NCI-H69 (cell line): ENCODE measurements at regions not wholly inside any gene's neighbourhood (a gene's known extent, or its start where the extent isn't known, plus 50 kb on each side); places are given as distances from the start of the nearest gene placed in this dataset.

Experiments
- DNase-seq: peaks from one replicate; lab custom pipeline; 2025; lab: John Stamatoyannopoulos, UW

DNA sequence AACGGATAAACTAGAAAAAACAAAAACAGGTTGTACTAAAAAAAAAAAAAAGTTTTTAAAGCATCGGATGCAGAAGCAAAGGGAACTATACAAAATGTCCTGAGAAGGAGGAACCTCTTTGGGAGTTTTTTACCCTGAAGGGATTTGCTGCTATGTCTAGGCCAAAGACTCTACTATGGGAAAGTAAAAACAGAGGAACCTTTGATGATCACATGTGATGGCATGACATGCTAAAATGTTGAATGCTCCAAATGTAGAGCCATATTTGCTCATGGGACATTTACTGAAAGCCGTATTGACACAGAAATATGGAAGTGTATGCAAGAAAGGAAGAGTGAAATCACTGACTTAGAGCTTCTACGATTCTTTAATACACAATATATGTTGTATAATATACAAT, 992.0 kb upstream of the ZEB2 start:
- no peak for DNase-seq

DNA sequence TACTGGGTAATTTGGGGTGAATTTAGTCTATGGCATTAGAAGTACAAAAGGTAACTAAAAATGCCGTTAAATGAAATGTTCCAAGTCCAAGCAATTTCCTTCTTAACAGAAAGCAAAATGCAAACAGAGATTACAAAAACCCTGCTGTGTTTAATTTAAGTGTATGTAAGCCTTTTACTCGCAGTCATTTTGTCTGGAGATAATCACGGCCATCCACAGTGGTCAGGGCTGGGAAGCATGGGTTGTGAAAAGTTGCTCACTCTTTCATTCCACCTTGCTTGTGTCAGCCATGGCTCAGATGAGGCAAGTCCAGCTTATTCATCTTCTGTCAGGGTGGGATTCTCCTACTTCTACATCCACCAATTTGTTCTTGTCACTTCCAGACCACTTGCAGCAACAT, 983.6 kb upstream of the ZEB2 start:
- peak; percentile 78 for DNase-seq

DNA sequence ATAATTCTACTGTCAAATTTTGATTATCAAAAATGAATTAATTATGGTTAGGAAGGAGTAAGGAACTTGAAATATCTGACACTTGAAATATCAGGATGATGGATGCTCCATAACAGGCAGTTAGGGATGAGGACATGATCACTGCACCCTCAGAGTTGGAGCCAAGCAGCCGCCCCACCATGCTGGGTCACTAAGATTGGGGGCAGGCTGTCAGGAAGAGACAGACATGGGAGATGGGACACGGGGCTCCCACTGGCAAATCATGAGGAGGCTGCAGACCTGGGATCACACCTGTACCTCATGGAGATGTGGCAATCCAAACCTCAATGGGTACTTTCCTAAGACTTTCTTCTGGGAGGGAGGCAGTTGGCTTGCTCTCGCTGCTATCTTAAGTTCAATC, 982.0 kb upstream of the ZEB2 start:
- no peak for DNase-seq

DNA sequence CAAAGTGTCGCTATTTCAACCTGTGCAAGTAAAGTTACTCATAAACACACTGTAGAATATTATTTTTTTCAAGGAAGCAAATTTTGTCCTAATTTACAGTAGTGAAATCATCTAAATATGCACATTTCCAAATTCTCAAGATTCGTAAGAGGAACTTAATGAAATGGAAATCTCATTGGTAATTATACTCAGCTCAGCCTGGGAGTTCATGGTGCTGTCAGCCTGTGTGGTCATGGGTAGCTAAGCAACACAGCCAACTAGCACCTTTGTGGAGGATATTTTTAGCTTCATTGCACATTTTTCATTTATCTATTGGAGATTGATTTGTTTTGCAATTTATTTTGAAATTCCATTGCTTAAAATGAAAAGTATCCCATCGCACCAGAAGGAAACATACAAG, 975.7 kb upstream of the ZEB2 start:
- DNase-seq, result peak; percentile 5

DNA sequence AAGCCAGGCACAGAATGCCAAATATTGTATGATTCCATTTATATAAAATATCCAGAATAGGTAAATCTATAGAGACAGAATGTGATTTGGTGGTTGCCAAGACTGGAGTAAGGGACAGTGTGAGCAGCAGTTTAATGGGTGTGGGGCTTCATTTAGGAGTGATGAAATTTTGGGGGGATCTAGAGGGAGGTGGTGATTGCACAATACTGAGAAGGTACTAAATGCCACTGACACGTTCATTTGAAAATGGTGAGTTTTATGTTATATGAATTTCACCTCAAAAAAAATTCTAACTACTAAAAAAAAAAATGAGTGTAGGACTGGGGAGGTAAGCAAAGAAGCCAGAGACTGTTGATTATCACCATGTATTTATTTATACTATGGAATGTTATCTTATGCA, 974.5 kb upstream of the ZEB2 start:
- no peak for DNase-seq

DNA sequence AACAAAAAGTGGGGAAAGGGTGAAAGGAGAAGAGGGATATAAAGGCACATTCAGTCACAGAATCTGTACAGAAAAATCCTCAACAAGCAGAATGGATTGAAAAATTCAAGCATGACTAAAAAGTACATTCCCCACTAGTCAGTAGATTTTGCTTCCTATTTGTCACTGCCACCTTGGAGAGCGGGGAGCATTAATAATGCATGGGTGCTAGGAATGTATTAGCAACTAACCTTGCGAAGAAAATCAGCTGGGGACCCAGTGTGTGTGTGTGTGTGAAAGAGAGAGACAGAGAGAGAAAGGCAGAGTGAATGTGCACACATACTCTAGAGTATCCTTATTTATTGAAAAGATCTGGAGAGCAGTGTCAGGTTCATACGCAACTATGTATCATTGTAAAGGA, 968.7 kb upstream of the ZEB2 start:
- DNase-seq, result no peak

DNA sequence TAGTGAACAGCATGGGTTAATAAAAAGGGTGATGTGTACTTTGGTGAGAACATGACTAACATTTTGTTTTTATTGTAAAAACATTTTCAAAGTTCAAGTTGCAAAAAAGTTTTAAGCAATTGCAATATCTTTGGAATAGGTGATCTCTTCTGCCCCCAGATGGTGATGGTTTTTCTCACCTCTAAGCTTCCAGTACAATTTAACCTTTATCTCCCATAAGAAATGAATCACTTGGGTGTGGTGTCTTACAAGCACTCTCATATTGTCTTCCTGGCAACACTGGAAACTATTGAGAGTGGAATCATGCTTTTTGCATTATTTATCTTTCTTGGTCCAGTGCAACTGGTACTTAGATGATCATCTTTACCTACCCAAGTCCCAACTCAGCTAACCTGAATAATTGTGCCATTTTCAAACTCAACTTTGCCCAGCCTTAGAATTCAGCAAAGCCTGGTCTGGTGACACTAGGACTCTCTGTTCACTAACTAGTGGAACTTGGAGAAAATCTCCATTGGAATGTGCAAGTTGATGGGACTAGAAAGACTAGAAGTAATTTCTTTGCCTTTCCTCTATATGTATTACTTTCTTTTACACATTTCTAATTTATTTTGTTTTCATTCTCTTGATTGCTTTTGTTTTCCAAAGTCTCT, 964.7 kb upstream of the ZEB2 start:
- no peak for DNase-seq

DNA sequence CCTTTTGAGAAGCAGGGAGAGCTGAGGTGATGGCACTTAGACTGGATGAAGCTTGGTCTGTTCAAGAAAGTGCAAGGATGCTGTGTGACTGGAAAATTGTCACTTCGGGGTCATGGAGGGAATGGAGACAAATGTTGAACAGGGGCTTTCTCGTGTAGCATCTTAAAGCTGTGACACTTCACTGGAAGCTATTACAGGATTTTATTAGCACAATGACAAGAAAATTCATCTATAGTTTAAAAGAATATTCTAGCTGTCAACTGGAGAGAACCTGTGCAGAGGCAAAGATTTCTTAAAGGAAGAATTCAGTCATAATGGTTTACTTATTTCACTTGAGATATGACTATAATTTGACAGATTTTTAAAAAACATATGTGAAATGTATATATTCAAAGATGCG, 963.9 kb upstream of the ZEB2 start:
- DNase-seq, result no peak

DNA sequence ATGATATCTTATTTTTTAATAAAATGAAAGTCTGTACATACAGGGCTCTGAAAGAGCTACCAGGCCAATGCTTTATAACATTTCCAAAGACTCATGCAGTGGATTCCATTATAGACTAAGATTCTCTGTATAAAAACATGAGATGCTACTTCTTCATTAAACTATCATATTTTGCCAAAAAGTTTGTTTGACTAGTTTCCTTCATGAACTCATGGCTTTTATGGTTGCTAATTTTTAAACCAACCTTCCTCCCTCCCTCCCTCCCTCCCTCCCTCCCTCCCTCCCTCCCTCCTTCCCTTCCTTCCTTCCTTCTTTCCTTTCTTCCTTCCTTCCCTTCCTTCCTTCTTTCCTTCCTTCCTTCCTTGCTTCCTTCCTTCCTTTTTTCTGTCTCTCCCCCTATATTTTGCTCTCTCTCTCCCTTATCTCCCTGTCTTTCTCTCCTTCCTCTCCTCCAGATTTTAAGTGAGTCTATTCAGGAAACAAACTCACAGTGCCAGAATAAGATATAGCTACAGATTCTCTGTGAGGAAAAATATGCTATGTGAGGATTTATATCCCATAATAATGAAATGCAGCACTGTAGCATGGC, 961.5 kb upstream of the ZEB2 start:
- no peak for DNase-seq

DNA sequence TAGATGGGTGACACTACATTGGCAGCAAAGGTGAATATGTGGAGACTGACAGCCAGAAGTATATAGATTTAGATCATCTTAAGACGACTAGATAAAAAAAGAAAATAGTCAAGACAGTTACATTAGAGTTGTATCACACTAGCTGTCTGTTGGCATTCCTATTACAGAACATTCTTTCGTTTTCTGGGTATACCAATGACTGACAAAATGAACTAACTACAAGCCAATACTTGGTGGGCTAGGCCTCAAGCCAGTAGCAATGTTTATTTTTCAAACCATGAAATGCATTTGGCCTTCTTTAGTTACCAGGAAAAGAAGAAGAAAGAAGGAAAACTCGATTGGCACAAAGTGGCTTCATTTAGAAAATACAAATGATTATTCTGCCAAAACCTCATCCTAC, 944.9 kb upstream of the ZEB2 start:
- DNase-seq, result no peak

DNA sequence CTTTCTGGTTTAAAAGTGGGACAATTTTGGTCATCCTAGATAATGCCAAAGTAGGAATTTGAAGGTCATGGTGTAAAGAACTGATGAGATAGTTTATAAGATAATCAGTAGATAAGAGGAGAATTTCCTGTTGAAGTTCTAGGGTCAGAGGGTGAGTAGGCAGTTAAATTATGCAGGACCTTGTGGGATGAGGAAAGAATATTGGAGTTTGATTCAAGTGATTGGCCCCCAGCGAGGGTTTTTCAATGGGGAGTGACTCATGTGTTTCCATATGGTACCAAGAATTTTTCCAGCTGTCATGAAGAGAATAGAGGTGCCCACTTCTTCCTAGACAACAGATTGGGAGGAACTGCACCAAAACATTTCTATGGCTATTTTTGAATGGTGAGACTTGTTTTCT, 940.2 kb upstream of the ZEB2 start:
- no peak for DNase-seq

DNA sequence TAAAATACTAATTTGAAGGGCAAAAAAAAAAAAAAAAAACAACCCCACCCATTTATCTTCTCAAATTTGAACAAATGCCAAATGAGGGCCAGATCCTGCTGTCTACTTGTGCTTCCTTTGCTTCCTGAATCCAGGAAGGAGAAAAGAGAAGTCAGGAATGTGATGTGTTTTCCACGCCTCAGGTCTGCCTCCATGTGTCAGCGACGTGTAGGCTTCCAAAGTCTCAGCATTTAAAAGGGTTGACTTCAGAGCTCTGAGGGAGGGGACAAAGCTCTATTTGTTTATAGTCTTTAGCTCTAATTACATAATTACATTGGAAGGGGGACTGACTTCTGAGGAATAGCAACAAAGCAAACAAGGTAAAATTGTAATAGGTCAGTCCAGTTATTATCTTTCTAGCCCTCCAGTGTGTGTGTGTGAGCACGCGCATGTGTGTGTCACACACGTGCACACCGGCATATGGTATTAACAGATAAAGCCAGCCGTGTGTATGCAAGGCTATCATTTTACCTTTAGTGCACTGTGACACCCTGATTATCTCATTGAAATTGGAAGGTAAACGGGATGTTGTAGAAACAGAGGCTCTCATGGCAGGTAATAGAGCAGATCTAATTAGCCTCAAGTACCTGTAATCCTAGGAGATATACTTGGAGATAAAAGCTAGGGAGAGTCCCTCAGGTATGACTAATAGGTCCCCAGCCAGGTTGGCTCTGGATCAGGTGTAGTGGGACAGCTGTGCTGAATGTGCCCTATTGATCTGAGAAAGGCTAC, 911.4 kb upstream of the ZEB2 start:
- DNase-seq, result peak; percentile 94

DNA sequence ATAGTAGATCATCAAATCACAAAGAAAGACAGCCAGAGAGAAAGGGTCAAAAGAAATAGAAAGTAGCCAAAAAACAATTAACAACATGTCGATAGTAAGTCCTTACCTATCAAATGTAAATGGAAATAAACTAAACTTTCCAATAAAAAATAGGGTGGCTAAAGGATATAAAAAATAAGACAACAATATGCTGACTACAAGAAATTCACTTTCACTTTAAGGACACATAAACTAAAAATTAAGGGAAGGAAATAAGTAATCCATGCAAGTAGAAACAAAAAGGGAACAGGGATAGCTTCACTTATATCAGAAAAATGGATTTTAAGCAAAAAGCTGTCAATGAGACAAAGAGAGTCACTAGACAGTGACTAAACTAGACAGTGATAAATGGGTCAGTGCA, 903.9 kb upstream of the ZEB2 start:
- DNase-seq, result no peak

DNA sequence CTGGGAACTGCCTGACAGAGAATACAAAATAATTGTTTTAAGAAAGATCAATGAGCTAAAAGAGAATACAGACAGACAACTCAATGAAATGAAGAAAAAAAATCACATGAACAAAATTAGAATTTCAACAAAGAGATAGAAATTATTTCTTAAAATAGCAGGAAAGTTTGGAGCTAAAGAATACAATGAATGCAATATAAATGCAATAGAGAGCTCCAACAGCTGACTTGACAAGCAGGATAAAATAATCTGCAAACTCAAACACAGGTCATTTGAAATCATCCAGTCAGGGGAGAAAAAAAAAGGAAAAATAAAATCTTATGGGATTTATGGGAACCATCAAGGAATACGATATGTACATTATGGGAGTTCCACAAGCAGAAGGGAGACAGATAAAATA, 902.7 kb upstream of the ZEB2 start:
- DNase-seq, result no peak

DNA sequence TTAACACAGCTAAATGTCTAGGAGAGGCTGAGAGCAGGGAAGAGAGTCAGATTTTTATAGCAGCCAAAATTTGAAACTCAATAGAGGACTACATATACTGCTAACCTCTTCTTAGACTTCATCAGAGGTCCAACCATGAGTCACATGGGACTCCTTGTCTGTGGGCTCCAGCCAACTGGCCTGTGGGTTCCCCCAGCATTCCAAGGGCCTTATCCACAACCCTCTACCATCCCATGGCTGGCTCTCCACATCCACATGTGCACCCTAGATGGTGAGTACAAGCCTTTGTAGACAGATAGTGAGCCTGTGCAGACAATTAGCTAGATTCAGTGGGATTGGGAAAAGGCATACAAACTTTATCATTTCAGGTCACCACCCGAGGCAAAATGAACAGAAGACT, 901.9 kb upstream of the ZEB2 start:
- DNase-seq, result no peak

DNA sequence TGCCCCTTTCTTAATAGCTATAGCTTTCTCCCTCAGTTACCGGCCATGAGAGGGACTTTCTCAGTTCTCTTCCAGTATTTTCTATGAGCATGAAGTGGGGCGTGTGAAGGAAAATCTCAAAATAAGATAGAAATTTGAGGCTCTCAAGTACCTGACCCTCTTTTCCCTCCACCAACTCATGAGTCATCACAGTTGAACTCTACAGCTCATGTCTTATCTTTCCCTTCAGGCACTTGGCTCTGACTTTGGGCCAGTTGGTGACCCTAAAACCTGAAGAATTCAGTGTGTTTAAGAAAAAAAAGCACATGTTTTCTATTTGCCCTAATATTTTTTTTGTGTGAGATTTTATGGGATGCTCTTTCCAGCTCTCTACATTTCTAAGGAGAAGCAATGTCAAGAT, 896.7 kb upstream of the ZEB2 start:
- no peak for DNase-seq

DNA sequence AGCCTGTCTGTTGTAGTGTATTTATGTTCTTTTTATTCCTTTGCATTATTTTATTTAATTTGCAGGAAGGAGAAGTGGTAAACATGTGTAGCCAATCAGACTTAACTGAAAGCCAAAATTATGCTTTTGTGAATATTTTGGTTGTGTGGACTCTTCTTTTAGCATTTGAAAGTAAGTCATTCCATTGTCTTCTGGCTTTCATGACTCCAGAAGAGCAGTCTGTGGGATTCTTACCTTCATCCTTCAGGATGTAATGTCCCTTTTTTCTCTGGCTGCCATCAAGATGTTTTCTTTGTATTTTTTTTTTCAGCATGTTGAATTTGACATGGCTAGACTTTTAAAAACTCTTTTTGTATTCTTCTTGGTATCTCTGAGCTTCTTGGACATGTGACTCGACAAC, 895.2 kb upstream of the ZEB2 start:
- no peak for DNase-seq

DNA sequence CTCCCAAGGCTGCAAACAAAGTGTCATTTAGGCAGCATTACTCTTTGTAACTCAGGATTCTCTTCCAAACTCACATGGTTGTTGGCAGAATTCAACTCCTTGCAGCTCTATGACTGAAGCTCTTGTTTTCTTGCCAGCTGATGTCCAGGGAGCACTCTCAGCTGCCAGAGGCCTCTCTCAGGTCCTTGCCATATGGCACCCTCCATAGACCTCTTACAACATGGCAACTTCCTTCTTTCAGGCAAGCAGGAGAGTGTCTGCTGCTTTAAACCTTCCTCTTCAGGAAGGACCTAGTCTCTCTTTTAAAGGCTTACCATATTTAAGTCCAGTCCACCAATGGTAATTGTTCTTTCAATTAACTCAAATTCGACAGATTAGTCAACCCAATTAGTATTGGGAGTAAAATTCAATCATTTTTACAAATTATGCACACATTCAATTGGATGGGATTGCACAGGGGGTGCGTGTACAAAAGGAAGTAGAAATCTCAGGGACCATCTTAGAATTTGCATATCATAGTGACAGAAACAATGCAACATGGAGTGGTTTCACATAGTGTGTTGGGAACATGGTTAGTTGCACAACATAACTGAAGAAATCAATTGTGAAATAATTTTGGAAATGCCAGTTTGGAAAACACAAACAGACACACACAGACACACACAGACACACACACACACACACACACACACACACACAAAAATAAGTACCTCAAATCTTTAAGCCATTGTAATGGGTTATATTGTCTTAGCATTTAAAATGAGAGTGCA, 893.5 kb upstream of the ZEB2 start:
- DNase-seq, result no peak

DNA sequence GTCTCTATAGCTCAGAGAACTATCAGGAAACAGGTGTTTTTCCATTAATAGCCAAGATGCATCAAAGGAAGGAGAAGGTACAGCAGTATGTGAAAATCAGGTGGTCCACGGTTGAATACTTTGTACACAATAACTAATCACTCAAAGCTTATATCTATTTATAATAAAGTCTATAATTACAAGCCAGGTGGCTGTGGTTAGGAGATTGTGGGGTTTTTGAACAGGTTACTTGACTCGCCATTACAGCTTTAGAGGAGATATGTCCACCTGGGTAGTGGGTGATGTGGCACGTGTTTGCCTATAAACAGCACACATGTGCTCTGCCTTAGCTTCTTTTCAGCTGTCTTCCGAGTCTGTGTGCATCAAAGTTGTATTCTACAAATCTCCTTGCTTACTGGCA, 892.2 kb upstream of the ZEB2 start:
- DNase-seq, result peak; percentile 4

DNA sequence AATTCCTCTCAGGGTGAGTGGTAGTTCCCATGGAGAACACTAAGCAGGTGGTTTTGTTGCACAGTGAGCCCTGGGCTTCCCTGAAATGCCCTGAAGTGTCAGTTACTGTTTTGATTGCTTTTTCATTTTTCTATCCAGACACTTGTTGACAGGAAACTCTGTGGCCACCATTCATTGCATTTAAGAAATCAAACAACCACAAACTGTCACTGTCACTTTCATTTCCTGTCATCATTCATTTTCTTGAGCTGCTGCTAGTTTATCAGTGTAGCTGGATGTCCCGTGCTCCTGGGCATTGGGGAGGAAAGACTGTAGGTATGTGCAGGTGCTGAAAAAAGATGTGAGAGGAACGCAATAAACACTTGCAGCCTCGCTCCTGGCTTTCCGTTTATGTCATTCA, 891.6 kb upstream of the ZEB2 start:
- DNase-seq, result no peak

DNA sequence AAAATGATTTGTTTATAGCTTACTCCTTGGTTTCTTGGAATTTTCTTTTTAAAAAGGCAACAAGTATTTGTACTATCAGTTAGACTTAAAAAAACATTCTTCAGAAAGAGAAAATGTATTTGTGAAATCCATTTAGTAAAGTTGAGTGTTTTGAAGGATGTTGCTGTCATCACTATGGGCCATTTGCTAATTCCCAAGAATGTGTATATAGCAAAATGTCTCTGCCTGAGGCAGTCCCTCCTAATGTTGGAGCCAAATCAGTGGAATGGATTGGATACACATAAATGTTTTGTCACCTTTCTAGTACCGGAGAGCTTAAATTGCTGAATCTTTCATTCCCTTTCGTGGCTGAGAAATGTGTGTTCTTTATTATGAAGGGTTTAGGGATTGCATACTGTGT, 890.2 kb upstream of the ZEB2 start:
- no peak for DNase-seq

DNA sequence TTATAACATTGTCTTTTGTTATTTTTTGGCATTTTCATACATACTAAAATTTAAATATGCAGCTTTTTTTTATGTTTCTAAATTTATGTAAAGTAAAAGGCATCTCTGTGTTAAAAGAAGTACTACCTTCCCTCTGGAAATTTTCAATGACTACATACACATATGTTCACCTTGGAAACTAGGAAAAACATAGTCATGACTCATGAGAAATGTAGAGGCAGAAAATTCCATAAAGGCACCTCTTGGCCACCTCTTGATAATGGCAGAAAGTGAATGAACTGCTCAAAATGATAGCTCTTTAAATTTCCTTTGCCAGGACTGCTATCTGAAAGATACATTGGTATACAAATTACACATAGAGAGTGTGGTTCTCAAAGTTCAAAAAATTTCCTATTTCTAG, 889.1 kb upstream of the ZEB2 start:
- no peak for DNase-seq

DNA sequence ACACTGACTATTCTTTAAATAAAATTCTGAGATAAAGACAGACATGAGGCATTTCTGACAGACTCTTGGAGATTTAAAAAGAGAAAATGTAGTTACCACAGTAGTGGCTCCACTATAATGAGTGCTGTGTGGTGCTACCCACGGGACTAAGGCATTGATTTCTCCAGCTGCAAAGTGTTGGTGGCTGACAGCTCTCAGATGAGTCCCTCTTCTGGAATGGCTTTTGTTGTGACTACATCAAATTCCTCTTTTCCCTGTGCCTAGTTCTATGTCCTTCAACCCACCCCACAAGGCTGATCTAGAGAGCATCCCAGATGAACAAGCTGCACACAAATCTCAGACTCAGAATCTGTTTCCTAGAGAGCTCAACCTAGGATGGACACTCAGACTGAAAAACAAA, 884.8 kb upstream of the ZEB2 start:
- no peak for DNase-seq
